ENCODE measurements at regions not wholly inside any gene's neighbourhood (a gene's known extent, or its start where the extent isn't known, plus 50 kb on each side); places are given as distances from the start of the nearest gene placed in this dataset.

- H3K4me3 ChIP-seq = no peak overlapping the region
- ATAC-seq = no peak
- DNase-seq = no peak
- intact Hi-C loops (cut with DNase I) = no loop called here
- no peaks in the 10 kb centered on the region for H3K9me3 ChIP-seq
- no peak for TF ChIP-seq CTCF (IDR thresholded peaks at IDR 0.05)
- H3K27ac ChIP-seq = no peak overlapping the region
- no peaks in the 10 kb centered on the region for H3K27me3 ChIP-seq
- no peaks in the 10 kb centered on the region for H3K36me3 ChIP-seq
- no peaks in the 10 kb centered on the region for H3K4me1 ChIP-seq
Measured at GRCh38 chr1:90186506-90187322, 191.8 kb downstream of the ZNF326 start.

GRCh38 chr1:90176530-90176929, 181.6 kb downstream of the ZNF326 start:
- no peak for DNase-seq
- Histone ChIP-seq H3K4me3 (no peak overlapping the region), H3K9me3 (no peaks in the 10 kb centered on the region), H3K36me3 (no peaks in the 10 kb centered on the region), H3K27ac (no peak overlapping the region), H3K27me3 (no peaks in the 10 kb centered on the region), H3K4me1 (peaks cover 0 to 6% of the 10 kb centered on the region in 2 donors)
- no peak for TF ChIP-seq CTCF (IDR thresholded peaks at IDR 0.05)
- intact Hi-C loops (cut with DNase I) = no loop called here
- no peak for ATAC-seq

- Histone ChIP-seq H3K36me3 (no peaks in the 10 kb centered on the region), H3K4me3 (no peak overlapping the region), H3K9me3 (no peaks in the 10 kb centered on the region), H3K27me3 (no peaks in the 10 kb centered on the region), H3K4me1 (peaks cover 0 to 6% of the 10 kb centered on the region in 2 donors), H3K27ac (no peak overlapping the region)
- ATAC-seq = peak; percentile 64
- DNase-seq = no peak
- no peak for TF ChIP-seq CTCF (IDR thresholded peaks at IDR 0.05)
- intact Hi-C loops (cut with DNase I) = no loop called here
Measured at GRCh38 chr1:90175490-90176167, 180.7 kb downstream of the ZNF326 start.

GRCh38 chr1:90174246-90174645, 179.3 kb downstream of the ZNF326 start:
- no peak for TF ChIP-seq CTCF (IDR thresholded peaks at IDR 0.05)
- Histone ChIP-seq H3K4me3 (no peak overlapping the region), H3K9me3 (no peaks in the 10 kb centered on the region), H3K27me3 (no peaks in the 10 kb centered on the region), H3K4me1 (peaks cover 0 to 6% of the 10 kb centered on the region in 2 donors), H3K36me3 (no peaks in the 10 kb centered on the region), H3K27ac (no peak overlapping the region)
- intact Hi-C loops (cut with DNase I) = no loop called here
- ATAC-seq (no peak), DNase-seq (no peak)

GRCh38 chr1:90162216-90162615, 167.3 kb downstream of the ZNF326 start:
- intact Hi-C loops (cut with DNase I) = no loop called here
- no peak for DNase-seq
- H3K27ac ChIP-seq = no peak overlapping the region
- peaks cover 0 to 6% of the 10 kb centered on the region in 2 donors for H3K9me3 ChIP-seq
- no peaks in the 10 kb centered on the region for H3K4me1 ChIP-seq
- no peak overlapping the region for H3K4me3 ChIP-seq
- H3K27me3 ChIP-seq = no peaks in the 10 kb centered on the region
- H3K36me3 ChIP-seq = no peaks in the 10 kb centered on the region
- no peak for TF ChIP-seq CTCF (IDR thresholded peaks at IDR 0.05)
- ATAC-seq = no peak

All from left lung (tissue), 4 donors.